Thymus (tissue), 11 donors: ENCODE measurements at regions not wholly inside any gene's neighbourhood (a gene's known extent, or its start where the extent isn't known, plus 50 kb on each side); places are given as distances from the start of the nearest gene placed in this dataset.

Experiments used
- DNase-seq, 9 donors: peaks; one replicate each; pipeline ENCODE4 v3.0.0-alpha.2; 2013; ENCODE audit warnings: low spot score in 9 of 9, low read depth in 6 of 9, missing footprints in 1 of 9
- H3K27ac ChIP-seq, 2 donors: one replicate each; pipeline ENCODE4 v1.5.1; 2013; ENCODE audit warnings: control low read depth in 1 of 2, low read depth in 1 of 2, low read length in 1 of 2, mild to moderate bottlenecking in 1 of 2, moderate library complexity in 1 of 2
- H3K27me3 ChIP-seq, 2 donors: one replicate each; pipeline ENCODE4 v1.5.1; 2013; ENCODE audit warnings: low read length in 1 of 2; ENCODE audit not compliant: control insufficient read depth in 2 of 2, insufficient read depth in 1 of 2
- H3K36me3 ChIP-seq, 2 donors: one replicate each; pipeline ENCODE4 v1.5.1; 2013; ENCODE audit warnings: low read length in 1 of 2, mild to moderate bottlenecking in 1 of 2, moderate library complexity in 1 of 2; ENCODE audit not compliant: control insufficient read depth in 2 of 2, insufficient read depth in 2 of 2
- H3K4me1 ChIP-seq, 2 donors: one replicate each; pipeline ENCODE4 v1.5.1; 2013; ENCODE audit warnings: low read length in 2 of 2; ENCODE audit not compliant: control insufficient read depth in 2 of 2, insufficient read depth in 2 of 2
- H3K4me3 ChIP-seq, 2 donors: one replicate each; pipeline ENCODE4 v1.5.1; 2013; ENCODE audit warnings: low read length in 2 of 2, control low read depth in 1 of 2, mild to moderate bottlenecking in 1 of 2
- H3K9me3 ChIP-seq, 2 donors: one replicate each; pipeline ENCODE4 v1.5.1; 2013; ENCODE audit warnings: low read length in 1 of 2, mild to moderate bottlenecking in 1 of 2; ENCODE audit not compliant: control insufficient read depth in 2 of 2, insufficient read depth in 1 of 2
- WGBS: extraction: QIAGEN DNeasy Blood & Tissue Kit; methylation state at CpG from one replicate; pipeline ENCODE4 v1.1.7; 2013; 5-methylcytosine and 5-hydroxymethylcytosine counted together
- donor health status: healthy.

DNA sequence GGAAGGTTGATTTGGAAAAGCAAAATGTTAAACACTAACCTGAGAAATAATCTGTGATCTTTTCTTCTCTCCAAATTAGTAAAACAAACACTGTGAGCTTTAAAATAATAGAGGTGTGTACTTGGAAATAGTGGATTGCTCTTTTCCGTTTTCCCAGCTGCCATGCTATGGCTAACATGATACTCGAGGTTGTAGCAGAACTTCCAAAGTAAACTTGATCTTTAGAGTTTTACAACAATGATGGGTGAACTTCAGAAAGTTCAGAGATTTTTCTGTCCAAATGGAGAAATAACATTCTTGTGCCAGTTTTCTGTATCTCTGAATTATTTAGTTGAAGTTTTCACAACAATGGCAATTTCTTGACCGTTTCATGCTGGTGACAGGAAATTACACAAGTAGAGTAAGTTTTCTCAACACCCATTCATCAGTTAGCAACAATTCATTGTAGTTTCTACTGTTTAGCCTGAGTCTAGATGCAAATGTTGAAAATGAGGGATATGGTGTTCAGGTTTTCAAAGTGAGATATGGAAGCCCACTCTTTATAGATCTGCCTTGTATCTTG lies 135.3 kb upstream of the CTAGE1 start:
- H3K36me3 ChIP-seq, result no peaks in the 10 kb centered on the region
- H3K9me3 ChIP-seq, result no peaks in the 10 kb centered on the region
- 93% methylated on average over 3 of the region's 3 CpGs for WGBS
- DNase-seq, result no peak
- no peaks in the 10 kb centered on the region for H3K4me1 ChIP-seq
- H3K27ac ChIP-seq, result no peak overlapping the region
- H3K27me3 ChIP-seq, result peaks cover 7 to 16% of the 10 kb centered on the region in 2 donors
- H3K4me3 ChIP-seq, result no peak overlapping the region

DNA sequence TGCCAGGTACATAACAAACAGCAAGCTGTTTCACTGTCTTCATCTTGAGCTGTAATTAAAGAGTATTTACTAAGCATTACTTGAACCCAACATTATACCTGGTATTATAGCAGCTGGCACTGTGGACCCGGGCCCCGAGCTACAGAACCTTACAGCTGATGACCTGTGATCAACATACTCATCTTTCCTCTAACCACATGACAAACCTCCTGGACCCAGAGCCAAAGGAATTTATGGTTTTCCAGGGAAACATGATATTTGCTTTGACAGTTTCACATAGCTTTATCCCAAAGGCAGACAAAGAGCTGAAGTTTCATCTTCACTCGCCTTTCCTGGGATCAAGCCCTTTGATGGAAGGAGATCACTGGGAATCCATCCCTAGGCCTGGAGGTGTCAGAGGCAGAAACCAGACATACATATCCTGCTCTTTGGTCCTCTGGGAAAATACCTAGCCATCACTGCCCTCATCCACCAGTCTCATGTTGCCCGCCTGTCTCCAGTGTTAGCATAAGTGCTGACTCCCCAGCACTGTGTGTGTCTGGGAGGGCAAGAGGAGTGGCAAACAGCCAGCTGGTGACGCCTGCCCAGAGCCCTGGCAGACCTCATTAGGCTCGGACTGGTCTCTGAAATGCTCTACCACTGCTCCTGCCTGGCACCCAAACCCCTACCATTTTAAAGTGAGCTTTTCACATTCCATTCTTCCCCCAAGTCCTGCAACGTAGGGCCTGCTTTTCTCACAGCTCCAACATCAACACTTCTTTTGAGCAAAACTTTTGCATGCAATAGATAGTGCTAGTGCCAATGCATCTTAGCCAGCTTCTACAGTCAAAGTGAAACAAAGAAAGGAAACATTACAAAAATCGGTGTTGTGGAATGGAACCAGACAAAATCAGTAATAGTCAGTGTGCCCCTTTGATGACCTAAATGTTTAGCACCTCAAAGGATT lies 138.8 kb upstream of the CTAGE1 start:
- H3K27me3 ChIP-seq, result peaks cover 34 to 51% of the 10 kb centered on the region in 2 donors
- H3K36me3 ChIP-seq, result no peaks in the 10 kb centered on the region
- no peak overlapping the region for H3K4me3 ChIP-seq
- no peaks in the 10 kb centered on the region for H3K9me3 ChIP-seq
- peaks cover 0 to 2% of the 10 kb centered on the region in 2 donors for H3K4me1 ChIP-seq
- no peak overlapping the region for H3K27ac ChIP-seq
- no peak for DNase-seq
- 83% methylated on average over 8 of the region's 8 CpGs for WGBS

DNA sequence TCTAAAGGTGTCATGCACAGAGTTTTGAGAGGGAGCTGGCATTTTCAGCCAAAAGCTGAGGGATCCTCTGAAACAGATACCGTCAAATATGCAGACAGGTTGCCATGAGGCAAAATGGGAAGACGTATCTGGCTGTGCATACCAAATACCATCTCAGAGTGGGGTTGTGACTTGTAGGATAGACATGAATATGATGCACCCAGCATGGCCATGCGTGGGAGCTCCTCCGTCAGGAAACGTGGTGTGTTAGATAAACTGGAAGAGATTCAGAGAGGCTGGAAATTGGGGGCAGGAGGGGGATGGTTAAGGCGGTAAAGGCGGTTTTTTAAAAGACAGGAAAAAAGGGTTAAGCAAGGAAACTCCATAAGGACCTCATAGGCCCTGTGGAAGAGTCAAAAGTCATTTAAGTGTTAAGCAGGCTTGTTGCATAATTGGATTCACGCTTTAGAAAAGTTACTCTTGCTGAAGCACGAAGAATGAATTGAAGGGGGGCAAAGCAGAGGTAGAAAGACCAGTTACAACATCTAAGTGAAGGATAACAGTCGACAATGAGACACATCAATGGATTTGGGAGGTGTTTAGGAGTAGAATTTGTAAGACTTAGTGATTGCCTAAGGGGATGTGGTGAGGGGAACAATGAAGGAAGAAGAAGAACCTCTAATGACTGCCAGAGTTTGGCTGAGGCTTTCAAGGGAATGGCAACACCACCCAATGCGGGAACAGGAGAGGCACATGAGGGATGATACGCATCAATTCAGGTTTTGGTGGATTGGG lies 139.6 kb upstream of the CTAGE1 start:
- Histone ChIP-seq H3K36me3 (no peaks in the 10 kb centered on the region), H3K27ac (no peak overlapping the region), H3K27me3 (peaks cover 35 to 51% of the 10 kb centered on the region in 2 donors), H3K4me1 (peaks cover 0 to 2% of the 10 kb centered on the region in 2 donors), H3K4me3 (no peak overlapping the region), H3K9me3 (no peaks in the 10 kb centered on the region)
- DNase-seq, result no peak
- 85% methylated on average over 12 of the region's 12 CpGs for WGBS

DNA sequence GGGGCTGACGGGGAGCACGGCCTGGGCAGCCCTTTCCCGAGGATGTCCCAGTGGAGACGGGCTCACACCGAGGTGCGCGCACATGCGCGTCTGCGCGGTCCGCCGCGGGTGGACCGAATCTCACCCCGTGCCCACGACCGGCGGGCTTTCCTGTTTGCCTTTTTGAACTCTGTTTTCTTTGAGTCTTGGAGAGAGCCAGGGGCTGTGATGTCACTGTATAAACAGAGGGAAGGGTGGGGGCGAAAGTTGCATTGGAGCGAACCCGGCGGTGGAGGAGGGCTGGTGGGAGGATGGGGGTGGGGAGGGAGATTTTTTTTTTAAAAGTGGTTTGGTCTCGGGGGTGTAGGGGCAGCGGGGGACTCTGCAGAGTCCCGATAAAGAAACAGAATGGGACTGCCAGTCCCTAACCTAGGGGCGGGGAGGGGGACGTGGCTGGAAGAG lies 141.2 kb upstream of the CTAGE1 start:
- 8% methylated on average over 28 of the region's 28 CpGs for WGBS
- Histone ChIP-seq H3K27me3 (peaks cover 35 to 51% of the 10 kb centered on the region in 2 donors), H3K4me1 (peaks cover 0 to 2% of the 10 kb centered on the region in 2 donors), H3K9me3 (no peaks in the 10 kb centered on the region), H3K4me3 (no peak overlapping the region), H3K27ac (no peak overlapping the region), H3K36me3 (no peaks in the 10 kb centered on the region)
- no peak for DNase-seq

DNA sequence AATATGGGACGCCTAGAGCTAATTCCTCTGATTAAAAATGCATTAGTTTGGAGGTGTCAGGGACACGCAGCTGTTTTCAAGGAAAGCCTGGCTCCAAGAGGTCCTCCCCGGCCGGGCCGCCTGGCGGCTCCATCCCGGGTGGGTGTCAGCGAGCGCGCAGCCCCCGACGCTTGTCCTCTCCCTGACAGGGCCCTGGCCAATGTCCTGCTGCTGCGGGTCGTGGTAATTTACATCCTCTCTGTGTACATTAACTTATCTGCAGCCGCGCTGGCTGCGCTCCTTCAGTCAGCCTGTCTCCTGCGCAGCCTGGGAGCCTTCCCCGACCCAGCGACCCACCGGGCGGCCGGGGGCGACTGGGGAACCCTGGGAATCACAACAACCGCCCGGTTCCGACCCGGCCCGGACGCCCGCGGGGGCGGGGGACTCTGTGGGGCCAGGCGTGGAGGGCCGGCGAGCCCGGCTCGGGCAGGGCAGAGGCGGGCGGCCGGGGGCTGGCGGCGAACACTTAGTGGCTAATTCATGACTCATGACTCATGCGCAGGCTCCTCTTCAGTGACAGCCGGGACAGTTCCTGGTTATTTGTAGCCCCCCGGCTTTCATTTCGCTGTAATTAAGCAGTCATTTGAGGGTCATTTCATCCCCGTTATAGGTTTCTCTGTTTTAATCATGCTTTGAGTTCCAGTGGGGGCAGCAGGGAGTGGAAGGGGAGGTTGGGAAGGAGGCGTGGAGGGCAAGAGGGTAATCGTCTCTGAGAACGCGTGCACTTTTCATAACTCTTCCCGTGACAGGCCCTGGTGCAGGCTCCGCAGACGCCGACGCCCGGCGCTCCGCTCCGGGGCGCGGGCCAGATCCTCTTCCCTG lies 141.9 kb upstream of the CTAGE1 start:
- Histone ChIP-seq H3K36me3 (no peaks in the 10 kb centered on the region), H3K4me3 (peak overlapping the region; percentile 17 to 32), H3K27me3 (peaks cover 35 to 51% of the 10 kb centered on the region in 2 donors), H3K4me1 (peaks cover 0 to 2% of the 10 kb centered on the region in 2 donors), H3K27ac (no peak overlapping the region), H3K9me3 (no peaks in the 10 kb centered on the region)
- peak in 1 of 9 donors; percentile 2 for DNase-seq
- 3% methylated on average over 63 of the region's 63 CpGs for WGBS

DNA sequence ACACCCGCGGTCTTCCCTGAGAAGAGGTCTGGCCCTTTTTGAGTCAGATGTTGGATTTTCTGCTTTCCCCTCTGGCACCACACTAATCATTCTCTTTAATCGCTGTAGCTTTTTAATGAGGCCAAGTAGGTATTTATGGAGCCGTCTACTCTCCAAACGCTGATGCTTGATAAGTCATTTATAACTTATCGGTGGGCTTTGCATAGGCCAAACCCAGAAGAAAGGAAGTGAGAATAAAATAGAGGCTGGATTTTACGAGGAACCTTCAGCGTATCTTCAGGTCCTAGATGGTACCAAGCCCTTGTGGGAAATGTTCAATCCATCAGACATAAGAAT lies 142.5 kb upstream of the CTAGE1 start:
- WGBS, result 10% methylated on average over 8 of the region's 8 CpGs
- no peaks in the 10 kb centered on the region for H3K36me3 ChIP-seq
- peaks cover 0 to 2% of the 10 kb centered on the region in 2 donors for H3K4me1 ChIP-seq
- peaks cover 35 to 51% of the 10 kb centered on the region in 2 donors for H3K27me3 ChIP-seq
- H3K9me3 ChIP-seq, result no peaks in the 10 kb centered on the region
- H3K4me3 ChIP-seq, result no peak overlapping the region
- no peak for DNase-seq
- H3K27ac ChIP-seq, result no peak overlapping the region

DNA sequence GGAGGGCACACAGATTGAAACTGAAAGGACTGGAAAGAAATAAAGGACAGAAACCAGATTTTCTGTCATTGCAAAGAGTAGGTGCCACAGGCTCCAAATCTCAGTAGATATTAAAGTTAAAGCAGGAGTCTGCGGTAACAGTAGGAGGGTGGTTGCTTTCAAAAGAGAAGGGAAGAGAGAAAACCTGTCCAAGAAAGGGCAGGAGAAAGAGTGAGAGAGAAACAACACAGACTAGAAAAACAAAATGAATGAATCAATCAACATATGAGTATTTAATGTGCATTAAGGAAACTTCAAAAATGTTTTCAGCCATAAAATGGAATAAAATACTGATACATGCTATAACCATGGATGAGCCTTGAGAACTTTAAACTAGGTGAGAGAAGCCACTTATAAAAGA lies 143.1 kb upstream of the CTAGE1 start:
- Histone ChIP-seq H3K4me3 (no peak overlapping the region), H3K36me3 (no peaks in the 10 kb centered on the region), H3K4me1 (peaks cover 0 to 2% of the 10 kb centered on the region in 2 donors), H3K27me3 (peaks cover 35 to 51% of the 10 kb centered on the region in 2 donors), H3K9me3 (no peaks in the 10 kb centered on the region), H3K27ac (no peak overlapping the region)
- DNase-seq, result no peak
- WGBS, result 66% methylated on average over 1 of the region's 1 CpG

DNA sequence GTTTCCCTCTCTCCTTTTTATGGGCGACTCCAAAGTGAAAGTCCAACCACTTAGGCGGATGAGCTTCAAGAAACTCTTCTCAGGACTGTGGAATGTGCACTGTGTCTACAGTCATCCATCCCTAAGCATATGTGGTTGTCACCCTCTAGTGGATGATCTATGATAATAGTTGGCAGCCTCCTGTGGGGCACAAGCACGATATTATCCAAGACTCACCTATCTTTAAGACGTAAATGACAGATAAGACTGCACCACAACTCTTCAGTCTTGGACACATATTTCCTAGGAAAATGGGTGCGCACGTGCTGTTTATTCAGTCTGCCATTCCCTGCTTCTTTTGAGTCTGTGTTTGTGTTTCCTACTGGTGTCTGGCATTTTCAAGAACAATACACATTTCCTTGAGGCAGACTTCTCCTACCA lies 145.5 kb upstream of the CTAGE1 start:
- peaks cover 0 to 2% of the 10 kb centered on the region in 2 donors for H3K4me1 ChIP-seq
- no peak overlapping the region for H3K4me3 ChIP-seq
- WGBS, result 12% methylated on average over 6 of the region's 6 CpGs
- H3K36me3 ChIP-seq, result no peaks in the 10 kb centered on the region
- DNase-seq, result peak in 3 of 9 donors; percentile 13 to 29 (median 13)
- H3K27me3 ChIP-seq, result peaks cover 27 to 33% of the 10 kb centered on the region in 2 donors
- no peaks in the 10 kb centered on the region for H3K9me3 ChIP-seq
- no peak overlapping the region for H3K27ac ChIP-seq
